Thymus (tissue), 11 donors: ENCODE measurements at regions not wholly inside any gene's neighbourhood (a gene's known extent, or its start where the extent isn't known, plus 50 kb on each side); places are given as distances from the start of the nearest gene placed in this dataset.
A peak's percentile ranks its signal among the peaks of the same experiment; 100 is the strongest.
"Not testable (repeated sequence)": the region's sequence is repeated elsewhere in the genome, so short reads cannot be mapped to it uniquely, and the experiment has no call there.

Experiments used
- DNase-seq, 9 donors: peaks; one replicate each; pipeline ENCODE4 v3.0.0-alpha.2; 2013; ENCODE audit warnings: low spot score in 9 of 9, low read depth in 6 of 9, missing footprints in 1 of 9
- H3K27ac ChIP-seq, 2 donors: one replicate each; pipeline ENCODE4 v1.5.1; 2013; ENCODE audit warnings: control low read depth in 1 of 2, low read depth in 1 of 2, low read length in 1 of 2, mild to moderate bottlenecking in 1 of 2, moderate library complexity in 1 of 2
- H3K27me3 ChIP-seq, 2 donors: one replicate each; pipeline ENCODE4 v1.5.1; 2013; ENCODE audit warnings: low read length in 1 of 2; ENCODE audit not compliant: control insufficient read depth in 2 of 2, insufficient read depth in 1 of 2
- H3K36me3 ChIP-seq, 2 donors: one replicate each; pipeline ENCODE4 v1.5.1; 2013; ENCODE audit warnings: low read length in 1 of 2, mild to moderate bottlenecking in 1 of 2, moderate library complexity in 1 of 2; ENCODE audit not compliant: control insufficient read depth in 2 of 2, insufficient read depth in 2 of 2
- H3K4me1 ChIP-seq, 2 donors: one replicate each; pipeline ENCODE4 v1.5.1; 2013; ENCODE audit warnings: low read length in 2 of 2; ENCODE audit not compliant: control insufficient read depth in 2 of 2, insufficient read depth in 2 of 2
- H3K4me3 ChIP-seq, 2 donors: one replicate each; pipeline ENCODE4 v1.5.1; 2013; ENCODE audit warnings: low read length in 2 of 2, control low read depth in 1 of 2, mild to moderate bottlenecking in 1 of 2
- H3K9me3 ChIP-seq, 2 donors: one replicate each; pipeline ENCODE4 v1.5.1; 2013; ENCODE audit warnings: low read length in 1 of 2, mild to moderate bottlenecking in 1 of 2; ENCODE audit not compliant: control insufficient read depth in 2 of 2, insufficient read depth in 1 of 2
- WGBS: extraction: QIAGEN DNeasy Blood & Tissue Kit; methylation state at CpG from one replicate; pipeline ENCODE4 v1.1.7; 2013; 5-methylcytosine and 5-hydroxymethylcytosine counted together
- donor health status: healthy.

DNA sequence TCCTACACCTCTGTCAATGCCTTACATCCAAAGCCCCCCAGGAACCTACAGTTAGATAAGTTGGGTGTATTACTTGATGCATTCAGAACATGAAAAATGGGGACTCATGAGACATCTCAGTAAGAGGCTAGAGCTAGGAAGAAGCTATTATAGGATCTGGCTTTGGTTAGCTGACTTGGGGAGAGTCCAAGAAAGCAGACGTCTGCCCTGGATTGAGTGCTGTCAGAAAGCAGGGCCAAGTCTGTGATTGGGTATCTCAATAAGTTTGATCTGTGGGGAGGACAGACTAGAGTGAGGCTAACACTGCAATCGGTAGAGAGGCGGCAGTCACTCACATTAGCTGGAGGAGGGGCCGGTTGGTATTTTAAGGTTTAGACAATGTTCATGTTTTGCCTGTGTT, 79.4 kb upstream of the LRFN2 start:
- H3K36me3 ChIP-seq = no peaks in the 10 kb centered on the region
- H3K4me3 ChIP-seq = no peak overlapping the region
- no peaks in the 10 kb centered on the region for H3K27me3 ChIP-seq
- 92% methylated on average over 4 of the region's 4 CpGs for WGBS
- H3K4me1 ChIP-seq = no peaks in the 10 kb centered on the region
- H3K27ac ChIP-seq = no peak overlapping the region
- no peak for DNase-seq
- H3K9me3 ChIP-seq = peaks cover 3 to 16% of the 10 kb centered on the region in 2 donors

GRCh38 chr6:40661726-40662125, 74.6 kb upstream of the LRFN2 start:
- WGBS = 93% methylated on average over 2 of the region's 2 CpGs

GRCh38 chr6:40656772-40657171, 69.6 kb upstream of the LRFN2 start:
- not testable (repeated sequence) for H3K4me3 ChIP-seq, H3K27me3 ChIP-seq, DNase-seq, H3K36me3 ChIP-seq, H3K4me1 ChIP-seq, H3K9me3 ChIP-seq, H3K27ac ChIP-seq
- WGBS = 99% methylated on average over 5 of the region's 5 CpGs

More at GRCh38 chr6:40661726-40662125, 74.6 kb upstream of the LRFN2 start:
- no peak for DNase-seq
- H3K27me3 ChIP-seq = no peaks in the 10 kb centered on the region
- no peaks in the 10 kb centered on the region for H3K4me1 ChIP-seq
- no peak overlapping the region for H3K27ac ChIP-seq
- H3K4me3 ChIP-seq = no peak overlapping the region
- peaks cover 3 to 16% of the 10 kb centered on the region in 2 donors for H3K9me3 ChIP-seq
- no peaks in the 10 kb centered on the region for H3K36me3 ChIP-seq

DNA sequence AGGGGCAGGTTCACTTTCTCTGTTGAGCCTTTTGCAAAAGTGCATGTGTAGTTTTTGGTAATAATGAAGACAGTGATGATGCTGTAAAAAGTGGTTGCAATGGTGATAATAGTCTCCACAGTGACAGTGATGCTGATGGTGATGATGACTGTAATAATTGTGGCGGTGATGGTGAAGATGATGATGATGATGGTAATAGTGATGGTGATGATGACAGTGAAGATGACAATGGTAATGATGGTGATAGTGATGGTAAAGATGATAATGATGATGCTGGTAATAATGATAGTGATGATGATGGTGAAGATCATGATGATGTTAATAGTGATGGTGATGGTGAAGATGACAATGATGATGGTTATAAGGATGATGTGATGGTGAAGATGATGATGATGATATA, 67.7 kb upstream of the LRFN2 start:
- no peak overlapping the region for H3K4me3 ChIP-seq
- no peak for DNase-seq
- H3K36me3 ChIP-seq = no peaks in the 10 kb centered on the region
- H3K4me1 ChIP-seq = no peaks in the 10 kb centered on the region
- H3K27me3 ChIP-seq = no peaks in the 10 kb centered on the region
- 96% methylated on average over 1 of the region's 1 CpG for WGBS
- H3K27ac ChIP-seq = no peak overlapping the region
- no peaks in the 10 kb centered on the region for H3K9me3 ChIP-seq

DNA sequence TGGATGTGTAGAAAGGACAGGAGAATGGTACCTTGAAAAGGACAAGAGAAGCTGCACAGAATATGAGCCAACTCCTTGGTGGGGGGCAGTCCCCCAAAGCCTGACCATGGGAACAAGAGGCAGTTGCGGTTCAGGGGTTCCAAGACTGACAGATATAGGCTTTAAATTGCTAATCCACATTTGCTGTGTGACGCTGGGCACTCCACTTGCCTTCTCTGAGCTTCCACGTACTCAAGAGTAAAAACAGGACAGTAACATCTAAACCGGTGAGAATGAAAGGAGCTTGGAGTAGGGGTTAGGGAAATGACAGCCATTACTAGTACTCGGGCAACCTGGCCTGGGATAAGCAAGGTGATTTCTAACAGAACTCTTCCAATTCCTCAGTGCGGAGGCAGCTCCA, 57.9 kb upstream of the LRFN2 start:
- H3K4me1 ChIP-seq = peaks cover 0 to 10% of the 10 kb centered on the region in 2 donors
- no peaks in the 10 kb centered on the region for H3K9me3 ChIP-seq
- peaks cover 0 to 2% of the 10 kb centered on the region in 2 donors for H3K27me3 ChIP-seq
- H3K27ac ChIP-seq = no peak overlapping the region
- no peaks in the 10 kb centered on the region for H3K36me3 ChIP-seq
- WGBS = 94% methylated on average over 6 of the region's 6 CpGs
- no peak for DNase-seq
- H3K4me3 ChIP-seq = no peak overlapping the region

GRCh38 chr6:40642837-40643236, 55.7 kb upstream of the LRFN2 start:
- DNase-seq = no peak
- no peak overlapping the region for H3K4me3 ChIP-seq
- H3K36me3 ChIP-seq = no peaks in the 10 kb centered on the region
- no peaks in the 10 kb centered on the region for H3K27me3 ChIP-seq
- H3K27ac ChIP-seq = no peak overlapping the region
- no peaks in the 10 kb centered on the region for H3K9me3 ChIP-seq
- H3K4me1 ChIP-seq = peaks cover 0 to 10% of the 10 kb centered on the region in 2 donors
- 89% methylated on average over 1 of the region's 1 CpG for WGBS

GRCh38 chr6:40642190-40642589, 55.0 kb upstream of the LRFN2 start:
- no peaks in the 10 kb centered on the region for H3K27me3 ChIP-seq
- no peak overlapping the region for H3K27ac ChIP-seq
- 97% methylated on average over 5 of the region's 5 CpGs for WGBS
- H3K9me3 ChIP-seq = no peaks in the 10 kb centered on the region
- no peak for DNase-seq
- H3K36me3 ChIP-seq = no peaks in the 10 kb centered on the region
- peaks cover 0 to 10% of the 10 kb centered on the region in 2 donors for H3K4me1 ChIP-seq
- no peak overlapping the region for H3K4me3 ChIP-seq

DNA sequence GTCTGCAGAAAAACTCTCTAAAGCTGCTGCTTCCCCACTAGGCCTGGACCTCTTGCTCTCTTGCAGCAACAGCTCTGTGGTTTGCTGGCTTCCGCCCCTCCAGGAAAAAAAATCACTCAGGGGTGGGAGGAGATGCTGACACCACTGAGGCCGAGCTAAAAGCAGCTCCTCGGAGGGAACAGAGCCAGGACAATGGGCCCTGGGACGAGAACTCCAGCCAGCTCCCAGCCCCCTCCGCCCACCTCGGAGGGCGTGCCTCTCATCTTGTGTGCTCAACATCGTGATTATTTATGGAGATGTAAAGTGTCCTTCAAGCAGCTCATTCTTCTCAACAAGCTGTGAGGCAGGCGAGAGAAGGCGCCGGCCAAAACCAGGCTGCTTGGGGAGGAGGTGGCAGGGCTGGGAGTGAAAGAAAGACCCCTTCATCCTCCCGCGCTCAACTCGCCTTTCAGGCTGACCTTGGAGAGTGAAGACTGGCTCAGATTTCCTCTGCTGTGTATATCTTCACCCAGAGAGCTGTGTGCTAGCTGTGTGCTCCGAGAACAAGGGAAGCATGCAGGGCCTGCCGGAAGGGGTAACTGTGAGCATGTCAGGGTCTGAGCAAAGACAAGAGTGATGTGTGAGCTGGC, 53.5 kb upstream of the LRFN2 start:
- H3K9me3 ChIP-seq = no peaks in the 10 kb centered on the region
- peak in 6 of 9 donors; percentile 3 to 48 (median 8) for DNase-seq
- peaks cover 0 to 10% of the 10 kb centered on the region in 2 donors for H3K4me1 ChIP-seq
- H3K27me3 ChIP-seq = no peaks in the 10 kb centered on the region
- no peak overlapping the region for H3K27ac ChIP-seq
- no peaks in the 10 kb centered on the region for H3K36me3 ChIP-seq
- 33% methylated on average over 16 of the region's 16 CpGs for WGBS
- H3K4me3 ChIP-seq = no peak overlapping the region
